ENCODE measurements at regions not wholly inside any gene's neighbourhood (a gene's known extent, or its start where the extent isn't known, plus 50 kb on each side); places are given as distances from the start of the nearest gene placed in this dataset.

- Histone ChIP-seq H3K4me3 (no peak overlapping the region), H3K9me3 (no peaks in the 10 kb centered on the region), H3K27me3 (no peaks in the 10 kb centered on the region), H3K36me3 (no peaks in the 10 kb centered on the region), H3K4me1 (no peaks in the 10 kb centered on the region), H3K27ac (no peak overlapping the region)
- DNase-seq (no peak), ATAC-seq (no peak)
- intact Hi-C loops (cut with DNase I; ENCODE audit: low total_unique reads): no loop called here
- TF ChIP-seq CTCF (IDR thresholded peaks at IDR 0.05 in 4 of 5, conservative IDR thresholded peaks at IDR 0.05 in 1 of 5): no peak
- no peak for TF ChIP-seq POLR2A (IDR thresholded peaks at IDR 0.05)
- in situ Hi-C loops (cut with MboI; ENCODE audit: low sequenced_read_pairs in 4 of 4): loop anchor here in 3 of 4 donors (10.0 to 25.0 kb wide), 2 partner anchors 601 to 603 kb away; partner anchors contain the start of gene TMEM200C (in 2 of the 3)
Observed at GRCh38 chr18:6487968-6488367, 73.3 kb upstream of the L3MBTL4 start.

GRCh38 chr18:6488956-6489355, 74.2 kb upstream of the L3MBTL4 start:
- Histone ChIP-seq H3K27ac (no peak overlapping the region), H3K4me1 (no peaks in the 10 kb centered on the region), H3K36me3 (no peaks in the 10 kb centered on the region), H3K27me3 (no peaks in the 10 kb centered on the region), H3K4me3 (no peak overlapping the region), H3K9me3 (no peaks in the 10 kb centered on the region)
- ATAC-seq (no peak), DNase-seq (no peak)
- TF ChIP-seq CTCF (IDR thresholded peaks at IDR 0.05 in 4 of 5, conservative IDR thresholded peaks at IDR 0.05 in 1 of 5) (no peak), POLR2A (IDR thresholded peaks at IDR 0.05) (no peak)
- in situ Hi-C loops (cut with MboI; ENCODE audit: low sequenced_read_pairs in 4 of 4): loop anchor here in 3 of 4 donors (10.0 to 25.0 kb wide), 2 partner anchors 602 to 604 kb away; partner anchors contain the start of gene TMEM200C (in 2 of the 3)
- intact Hi-C loops (cut with DNase I; ENCODE audit: low total_unique reads): no loop called here

DNA sequence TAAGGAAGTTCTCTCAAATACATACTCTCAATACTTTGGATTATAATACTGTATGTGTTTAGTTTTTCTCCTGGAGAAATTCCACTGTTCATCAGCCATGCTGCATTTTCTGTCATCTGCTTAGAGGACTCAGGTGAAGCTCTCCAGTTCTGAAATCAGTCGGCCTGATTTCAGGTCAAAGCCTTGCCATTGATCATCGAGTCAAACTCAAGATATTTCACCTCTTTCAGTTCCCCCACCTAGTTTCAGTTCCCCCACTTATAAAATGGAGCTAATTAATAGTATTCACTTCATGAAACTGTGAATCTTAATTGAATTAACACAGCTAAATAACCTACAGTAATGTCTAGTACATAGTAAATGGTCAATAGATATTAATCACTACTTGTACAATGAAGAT, 75.3 kb upstream of the L3MBTL4 start:
- no peaks in the 10 kb centered on the region for H3K4me1 ChIP-seq
- intact Hi-C loops (cut with DNase I; ENCODE audit: low total_unique reads): no loop called here

GRCh38 chr18:6493194-6493593, 78.5 kb upstream of the L3MBTL4 start:
- Histone ChIP-seq H3K36me3 (no peaks in the 10 kb centered on the region), H3K4me1 (no peaks in the 10 kb centered on the region), H3K27ac (no peak overlapping the region), H3K4me3 (no peak overlapping the region), H3K9me3 (no peaks in the 10 kb centered on the region), H3K27me3 (no peaks in the 10 kb centered on the region)
- TF ChIP-seq CTCF (IDR thresholded peaks at IDR 0.05 in 4 of 5, conservative IDR thresholded peaks at IDR 0.05 in 1 of 5) (no peak), POLR2A (IDR thresholded peaks at IDR 0.05) (no peak)
- DNase-seq (no peak), ATAC-seq (no peak)
- intact Hi-C loops (cut with DNase I; ENCODE audit: low total_unique reads): no loop called here
- in situ Hi-C loops (cut with MboI; ENCODE audit: low sequenced_read_pairs in 4 of 4): loop anchor here in 2 of 4 donors (25.0 kb wide), 1 partner anchor 606 kb away; the partner anchor contains the start of gene TMEM200C (in 2 of the 2)

More for the DNA sequence above, 75.3 kb upstream of the L3MBTL4 start:
- Histone ChIP-seq H3K4me3 (no peak overlapping the region), H3K36me3 (no peaks in the 10 kb centered on the region), H3K27ac (no peak overlapping the region), H3K9me3 (no peaks in the 10 kb centered on the region), H3K27me3 (no peaks in the 10 kb centered on the region)
- in situ Hi-C loops (cut with MboI; ENCODE audit: low sequenced_read_pairs in 4 of 4): loop anchor here in 3 of 4 donors (10.0 to 25.0 kb wide), 2 partner anchors 603 to 605 kb away; partner anchors contain the start of gene TMEM200C (in 2 of the 3)
- ATAC-seq (no peak), DNase-seq (no peak)
- no peak for TF ChIP-seq CTCF (IDR thresholded peaks at IDR 0.05 in 4 of 5, conservative IDR thresholded peaks at IDR 0.05 in 1 of 5)
- no peak for TF ChIP-seq POLR2A (IDR thresholded peaks at IDR 0.05)

DNA sequence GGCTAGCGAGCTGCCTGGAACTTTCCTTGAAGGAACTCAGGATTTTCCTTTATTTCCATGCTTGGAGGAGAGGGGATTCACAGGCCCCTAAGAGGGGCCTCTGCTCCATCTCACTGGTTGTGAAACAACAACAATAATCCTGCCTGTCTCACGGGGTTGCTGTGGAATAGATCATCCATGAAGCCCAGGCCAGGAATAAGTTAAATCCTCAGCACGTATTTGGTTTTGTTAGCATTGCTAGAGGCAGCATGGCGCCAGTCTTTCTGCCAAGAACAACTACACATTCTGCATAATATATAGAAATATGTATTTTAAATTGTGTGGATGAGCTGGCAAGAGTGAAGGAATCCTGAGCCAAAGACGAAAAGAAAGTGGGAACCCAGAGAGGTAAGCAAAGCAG, 80.8 kb upstream of the L3MBTL4 start:
- Histone ChIP-seq H3K4me1 (no peaks in the 10 kb centered on the region), H3K9me3 (no peaks in the 10 kb centered on the region), H3K4me3 (no peak overlapping the region), H3K27ac (no peak overlapping the region), H3K27me3 (no peaks in the 10 kb centered on the region), H3K36me3 (no peaks in the 10 kb centered on the region)
- ATAC-seq (no peak), DNase-seq (no peak)
- in situ Hi-C loops (cut with MboI; ENCODE audit: low sequenced_read_pairs in 4 of 4): loop anchor here in 2 of 4 donors (25.0 kb wide), 1 partner anchor 608 kb away; the partner anchor contains the start of gene TMEM200C (in 2 of the 2)
- intact Hi-C loops (cut with DNase I; ENCODE audit: low total_unique reads): no loop called here
- TF ChIP-seq CTCF (IDR thresholded peaks at IDR 0.05 in 4 of 5, conservative IDR thresholded peaks at IDR 0.05 in 1 of 5) (no peak), POLR2A (IDR thresholded peaks at IDR 0.05) (no peak)

Data from gastrocnemius medialis (tissue), 4 donors.